ENCODE measurements at regions not wholly inside any gene's neighbourhood (a gene's known extent, or its start where the extent isn't known, plus 50 kb on each side); places are given as distances from the start of the nearest gene placed in this dataset.

GRCh38 chr2:181389524-181389923 lies 67.7 kb upstream of the ITGA4 start:
- TF ChIP-seq EP300 (IDR thresholded peaks at IDR 0.05) (no peak), POLR2A (IDR thresholded peaks at IDR 0.05) (no peak)
